ENCODE measurements at regions not wholly inside any gene's neighbourhood (a gene's known extent, or its start where the extent isn't known, plus 50 kb on each side); places are given as distances from the start of the nearest gene placed in this dataset.

DNA sequence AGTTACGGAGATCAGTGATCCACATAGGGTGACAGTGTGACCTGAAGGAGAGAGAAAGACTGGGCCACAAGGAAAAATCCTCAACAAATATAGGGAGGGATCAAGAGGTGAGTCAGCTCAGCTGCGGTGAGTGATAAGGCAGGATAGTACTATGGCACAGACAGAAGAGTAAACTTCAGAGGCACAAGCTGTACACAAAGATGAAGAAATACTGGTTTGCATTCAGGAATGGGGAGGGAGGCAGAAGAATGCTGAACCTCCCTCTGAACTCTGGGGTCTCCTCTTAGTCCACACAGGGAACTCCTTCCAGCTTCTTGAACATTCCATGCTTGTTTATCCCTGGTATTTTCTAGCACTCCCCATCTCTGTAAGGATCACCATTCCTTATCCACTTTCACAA lies 162.7 kb downstream of the BARX2 start:
- DNase-seq (ENCODE audit: extremely low read depth in 1 of 4, low spot score in 3 of 4) (no peak), ATAC-seq (no peak), FAIRE-seq (no peak)
- no peaks in the 10 kb centered on the region for H3K4me1 ChIP-seq (replicated peaks in 1 of 2; ENCODE audit: control insufficient read depth in 2 of 2, insufficient read depth in 2 of 2, low read length in 2 of 2)
- H3K27ac ChIP-seq (ENCODE audit: extremely low read depth, low read depth, low read length) = no peak overlapping the region
- intact Hi-C loops (cut with micrococcal nuclease) = no loop called here
- no peak overlapping the region for H3K9ac ChIP-seq (ENCODE audit: insufficient read depth in 1 of 2, low read depth in 2 of 2, low read length in 2 of 2)
- ChIA-PET CTCF (ENCODE audit: low intra/inter-chr PET ratio) (no interaction called here), POLR2A (no interaction called here)
- TF ChIP-seq TCFL5 (CRISPR knock-in tag; conservative IDR thresholded peaks at IDR 0.05) (no peak), ARID1B (IDR thresholded peaks at IDR 0.05) (no peak), CAMTA2 (CRISPR knock-in tag; conservative IDR thresholded peaks at IDR 0.05) (no peak), TARDBP (IDR thresholded peaks at IDR 0.05) (no peak), ZNF586 (CRISPR knock-in tag; conservative IDR thresholded peaks at IDR 0.05) (no peak), PRDM10 (IDR thresholded peaks at IDR 0.05; ENCODE audit: partially characterized antibody) (no peak), ZNF133 (CRISPR knock-in tag; IDR thresholded peaks at IDR 0.05) (no peak), PHB (CRISPR knock-in tag; IDR thresholded peaks at IDR 0.05) (no peak), RAD51 (IDR thresholded peaks at IDR 0.05; ENCODE audit: borderline replicate concordance, low read depth) (no peak)
- TF ChIP-seq, protein P1, sequence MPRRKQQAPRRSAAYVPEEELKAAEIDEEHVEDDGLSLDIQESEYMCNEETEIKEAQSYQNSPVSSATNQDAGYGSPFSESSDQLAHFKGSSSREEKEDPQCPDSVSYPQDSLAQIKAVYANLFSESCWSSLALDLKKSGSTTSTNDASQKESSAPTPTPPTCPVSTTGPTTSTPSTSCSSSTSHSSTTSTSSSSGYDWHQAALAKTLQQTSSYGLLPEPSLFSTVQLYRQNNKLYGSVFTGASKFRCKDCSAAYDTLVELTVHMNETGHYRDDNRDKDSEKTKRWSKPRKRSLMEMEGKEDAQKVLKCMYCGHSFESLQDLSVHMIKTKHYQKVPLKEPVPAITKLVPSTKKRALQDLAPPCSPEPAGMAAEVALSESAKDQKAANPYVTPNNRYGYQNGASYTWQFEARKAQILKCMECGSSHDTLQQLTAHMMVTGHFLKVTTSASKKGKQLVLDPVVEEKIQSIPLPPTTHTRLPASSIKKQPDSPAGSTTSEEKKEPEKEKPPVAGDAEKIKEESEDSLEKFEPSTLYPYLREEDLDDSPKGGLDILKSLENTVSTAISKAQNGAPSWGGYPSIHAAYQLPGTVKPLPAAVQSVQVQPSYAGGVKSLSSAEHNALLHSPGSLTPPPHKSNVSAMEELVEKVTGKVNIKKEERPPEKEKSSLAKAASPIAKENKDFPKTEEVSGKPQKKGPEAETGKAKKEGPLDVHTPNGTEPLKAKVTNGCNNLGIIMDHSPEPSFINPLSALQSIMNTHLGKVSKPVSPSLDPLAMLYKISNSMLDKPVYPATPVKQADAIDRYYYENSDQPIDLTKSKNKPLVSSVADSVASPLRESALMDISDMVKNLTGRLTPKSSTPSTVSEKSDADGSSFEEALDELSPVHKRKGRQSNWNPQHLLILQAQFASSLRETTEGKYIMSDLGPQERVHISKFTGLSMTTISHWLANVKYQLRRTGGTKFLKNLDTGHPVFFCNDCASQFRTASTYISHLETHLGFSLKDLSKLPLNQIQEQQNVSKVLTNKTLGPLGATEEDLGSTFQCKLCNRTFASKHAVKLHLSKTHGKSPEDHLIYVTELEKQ (CRISPR knock-in tag; IDR thresholded peaks at IDR 0.05) = no peak
- TF ChIP-seq, protein P2, sequence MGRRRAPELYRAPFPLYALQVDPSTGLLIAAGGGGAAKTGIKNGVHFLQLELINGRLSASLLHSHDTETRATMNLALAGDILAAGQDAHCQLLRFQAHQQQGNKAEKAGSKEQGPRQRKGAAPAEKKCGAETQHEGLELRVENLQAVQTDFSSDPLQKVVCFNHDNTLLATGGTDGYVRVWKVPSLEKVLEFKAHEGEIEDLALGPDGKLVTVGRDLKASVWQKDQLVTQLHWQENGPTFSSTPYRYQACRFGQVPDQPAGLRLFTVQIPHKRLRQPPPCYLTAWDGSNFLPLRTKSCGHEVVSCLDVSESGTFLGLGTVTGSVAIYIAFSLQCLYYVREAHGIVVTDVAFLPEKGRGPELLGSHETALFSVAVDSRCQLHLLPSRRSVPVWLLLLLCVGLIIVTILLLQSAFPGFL (CRISPR knock-in tag; IDR thresholded peaks at IDR 0.05) = no peak
- H3K4me2 ChIP-seq (ENCODE audit: insufficient read depth, low read length) = no peak overlapping the region
- in situ Hi-C loops (cut with MboI) = no loop called here
- H3K9me1 ChIP-seq (ENCODE audit: control insufficient read depth, insufficient read depth, low read length) = no peaks in the 10 kb centered on the region
- BruUV-seq (replicated peaks) = no TSS peak
- H3K9me3 ChIP-seq (replicated peaks; ENCODE audit: control insufficient read depth, insufficient read depth, low read depth, low read length) = no peaks in the 10 kb centered on the region
- H3K79me2 ChIP-seq (ENCODE audit: control insufficient read depth, insufficient read depth, low read length) = no peaks in the 10 kb centered on the region
- no peak overlapping the region for H2AFZ ChIP-seq (ENCODE audit: low read depth, low read length)
- 4% methylated on average over 2 of the region's 2 CpGs for WGBS (ENCODE audit: insufficient coverage, low coverage, missing lambda C conversion rate)
- no peak overlapping the region for H3K4me3 ChIP-seq
- no peaks in the 10 kb centered on the region for H3K36me3 ChIP-seq (ENCODE audit: control insufficient read depth, insufficient read depth, low read length)
- H3K27me3 ChIP-seq (ENCODE audit: control insufficient read depth in 2 of 2, insufficient read depth in 2 of 2, low read length in 2 of 2) = no peaks in the 10 kb centered on the region
- H4K20me1 ChIP-seq (replicated peaks; ENCODE audit: control insufficient read depth, insufficient read depth, low read length) = no peaks in the 10 kb centered on the region

Data from K562 (cell line).